Lower leg skin (tissue), 3 donors: ENCODE measurements at regions not wholly inside any gene's neighbourhood (a gene's known extent, or its start where the extent isn't known, plus 50 kb on each side); places are given as distances from the start of the nearest gene placed in this dataset.

Source experiments
- POLR2A ChIP-seq, 2 donors: fragments of 450-650 bp; IDR thresholded peaks; one replicate each; pipeline ENCODE4 v1.6.1; 2016 to 2017; ENCODE audit warnings: antibody characterized with exemption in 2 of 2, mild to moderate bottlenecking in 1 of 2, moderate library complexity in 1 of 2
- TF ChIP-seq, protein P1 (sequence below), 3 donors: fragments of 450-650 bp; IDR thresholded peaks; one replicate each; pipeline ENCODE4 v1.5.1; 2016; ENCODE audit warnings: antibody characterized with exemption in 3 of 3, mild to moderate bottlenecking in 3 of 3, moderate library complexity in 2 of 3

DNA sequence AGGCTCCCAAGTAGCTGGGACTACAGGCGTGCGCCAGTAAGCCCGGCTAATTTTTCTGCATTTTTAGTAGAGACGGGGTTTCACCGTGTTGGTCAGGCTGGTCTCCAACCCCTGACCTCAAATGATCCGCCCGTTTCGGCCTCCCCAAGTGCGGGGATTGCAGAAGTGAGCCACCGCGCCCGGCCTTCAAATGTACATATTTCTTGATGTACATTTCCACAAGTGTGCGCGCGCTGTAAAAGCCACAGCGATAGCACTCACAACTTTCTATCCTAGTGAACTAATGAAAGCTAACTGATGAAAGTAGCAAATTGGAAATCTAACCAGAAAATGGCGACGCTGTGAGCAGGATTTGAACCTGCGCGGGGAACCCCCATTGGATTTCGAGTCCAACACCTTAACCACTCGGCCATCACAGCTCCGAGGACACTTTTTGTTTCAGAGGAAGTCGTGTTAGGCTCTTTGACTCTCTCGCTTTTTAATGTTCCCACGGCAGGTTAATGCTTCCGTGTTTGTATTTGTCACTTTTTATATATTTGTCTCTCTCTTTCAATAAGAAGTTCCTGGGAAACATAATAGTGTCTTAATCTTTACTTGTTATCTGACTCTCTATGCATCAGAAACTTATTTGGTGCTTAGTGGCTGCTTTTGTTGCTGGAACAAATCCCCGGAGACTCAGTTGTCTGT lies 199.4 kb upstream of the ZNF184 start:
- TF ChIP-seq, protein P1, sequence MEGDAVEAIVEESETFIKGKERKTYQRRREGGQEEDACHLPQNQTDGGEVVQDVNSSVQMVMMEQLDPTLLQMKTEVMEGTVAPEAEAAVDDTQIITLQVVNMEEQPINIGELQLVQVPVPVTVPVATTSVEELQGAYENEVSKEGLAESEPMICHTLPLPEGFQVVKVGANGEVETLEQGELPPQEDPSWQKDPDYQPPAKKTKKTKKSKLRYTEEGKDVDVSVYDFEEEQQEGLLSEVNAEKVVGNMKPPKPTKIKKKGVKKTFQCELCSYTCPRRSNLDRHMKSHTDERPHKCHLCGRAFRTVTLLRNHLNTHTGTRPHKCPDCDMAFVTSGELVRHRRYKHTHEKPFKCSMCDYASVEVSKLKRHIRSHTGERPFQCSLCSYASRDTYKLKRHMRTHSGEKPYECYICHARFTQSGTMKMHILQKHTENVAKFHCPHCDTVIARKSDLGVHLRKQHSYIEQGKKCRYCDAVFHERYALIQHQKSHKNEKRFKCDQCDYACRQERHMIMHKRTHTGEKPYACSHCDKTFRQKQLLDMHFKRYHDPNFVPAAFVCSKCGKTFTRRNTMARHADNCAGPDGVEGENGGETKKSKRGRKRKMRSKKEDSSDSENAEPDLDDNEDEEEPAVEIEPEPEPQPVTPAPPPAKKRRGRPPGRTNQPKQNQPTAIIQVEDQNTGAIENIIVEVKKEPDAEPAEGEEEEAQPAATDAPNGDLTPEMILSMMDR (IDR thresholded peaks at IDR 0.05): no peak
- TF ChIP-seq POLR2A (IDR thresholded peaks at IDR 0.05): no peak
